GM06990 (cell line): ENCODE measurements at regions not wholly inside any gene's neighbourhood (a gene's known extent, or its start where the extent isn't known, plus 50 kb on each side); places are given as distances from the start of the nearest gene placed in this dataset.

Experiments used
- DNase-seq: peaks from one replicate; pipeline ENCODE4 v3.0.0-alpha.2; 2011; ENCODE audit not compliant: insufficient read length; ENCODE audit errors: extremely low read depth
- H3K27me3 ChIP-seq: replicated peaks from 2 replicates; pipeline ENCODE4 v1.6.0; 2011; ENCODE audit warnings: low read length; ENCODE audit not compliant: control insufficient read depth, insufficient read depth
- H3K36me3 ChIP-seq: 2 replicates; pipeline ENCODE4 v1.5.1; 2011; ENCODE audit warnings: low read length; ENCODE audit not compliant: control insufficient read depth, insufficient read depth
- H3K4me3 ChIP-seq: replicated peaks from 2 replicates; pipeline ENCODE4 v1.5.1; 2011; ENCODE audit warnings: low read depth, mild to moderate bottlenecking, control low read depth, low read length
- TF ChIP-seq, protein P1 (sequence below): IDR thresholded peaks from 2 replicates; pipeline ENCODE4 v1.5.1; 2011; ENCODE audit warnings: low read length, control low read depth, mild to moderate bottlenecking, inconsistent platforms; ENCODE audit not compliant: insufficient read depth, poor library complexity, severe bottlenecking

DNA sequence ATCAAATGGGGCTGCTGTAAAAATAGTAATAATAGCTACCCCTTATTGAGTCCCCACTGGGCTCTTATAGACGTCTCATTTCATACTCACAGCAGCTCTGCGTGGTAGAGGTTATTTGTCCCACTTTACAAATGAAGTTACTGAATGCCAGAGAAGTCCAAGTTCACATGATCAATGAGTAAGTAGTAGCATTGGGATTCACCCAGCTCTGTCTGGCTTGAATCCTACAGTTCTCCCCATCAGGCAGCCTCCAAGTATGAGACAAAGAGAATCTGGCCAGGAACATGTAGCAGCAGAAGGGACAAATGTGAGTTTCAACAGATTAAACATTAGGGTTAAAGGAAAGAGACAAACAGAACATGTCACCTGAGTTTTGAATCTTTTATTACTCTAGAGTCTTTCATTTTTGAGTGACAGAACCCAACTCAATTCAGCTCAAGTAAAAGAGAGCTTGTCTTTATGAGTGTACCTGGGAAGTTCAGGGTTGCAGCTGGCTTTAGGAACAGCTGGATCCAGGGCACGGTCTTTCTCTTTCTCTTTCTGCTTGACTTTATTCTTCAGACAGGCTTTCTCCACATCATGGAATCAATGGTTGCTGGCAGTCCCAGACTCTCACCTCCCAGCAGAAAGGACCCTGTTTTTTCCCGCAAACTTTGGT, 64.1 kb upstream of the JDP2 start:
- Histone ChIP-seq H3K36me3 (no peaks in the 10 kb centered on the region), H3K4me3 (no peak overlapping the region), H3K27me3 (no peaks in the 10 kb centered on the region)
- no peak for DNase-seq
- TF ChIP-seq, protein P1, sequence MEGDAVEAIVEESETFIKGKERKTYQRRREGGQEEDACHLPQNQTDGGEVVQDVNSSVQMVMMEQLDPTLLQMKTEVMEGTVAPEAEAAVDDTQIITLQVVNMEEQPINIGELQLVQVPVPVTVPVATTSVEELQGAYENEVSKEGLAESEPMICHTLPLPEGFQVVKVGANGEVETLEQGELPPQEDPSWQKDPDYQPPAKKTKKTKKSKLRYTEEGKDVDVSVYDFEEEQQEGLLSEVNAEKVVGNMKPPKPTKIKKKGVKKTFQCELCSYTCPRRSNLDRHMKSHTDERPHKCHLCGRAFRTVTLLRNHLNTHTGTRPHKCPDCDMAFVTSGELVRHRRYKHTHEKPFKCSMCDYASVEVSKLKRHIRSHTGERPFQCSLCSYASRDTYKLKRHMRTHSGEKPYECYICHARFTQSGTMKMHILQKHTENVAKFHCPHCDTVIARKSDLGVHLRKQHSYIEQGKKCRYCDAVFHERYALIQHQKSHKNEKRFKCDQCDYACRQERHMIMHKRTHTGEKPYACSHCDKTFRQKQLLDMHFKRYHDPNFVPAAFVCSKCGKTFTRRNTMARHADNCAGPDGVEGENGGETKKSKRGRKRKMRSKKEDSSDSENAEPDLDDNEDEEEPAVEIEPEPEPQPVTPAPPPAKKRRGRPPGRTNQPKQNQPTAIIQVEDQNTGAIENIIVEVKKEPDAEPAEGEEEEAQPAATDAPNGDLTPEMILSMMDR = no peak

DNA sequence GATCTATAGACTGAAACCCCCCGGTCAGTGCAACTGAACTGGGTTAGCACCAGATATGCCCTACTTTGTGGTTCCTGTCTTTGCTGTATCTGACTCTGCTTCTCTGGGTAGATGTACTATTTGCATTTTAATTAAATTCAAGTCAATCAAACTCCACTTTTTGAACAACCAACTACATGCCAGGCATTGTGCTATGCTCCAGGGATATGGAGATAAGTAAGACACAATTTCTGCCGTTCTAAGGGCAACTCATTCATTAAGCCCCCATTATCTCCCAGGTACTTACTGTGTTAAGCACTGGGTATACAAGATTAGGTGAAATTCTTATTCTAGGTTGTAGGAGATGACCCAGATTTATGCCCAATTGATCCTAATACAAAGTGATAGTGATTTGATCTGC, 62.7 kb upstream of the JDP2 start:
- TF ChIP-seq, protein P1 = no peak
- no peaks in the 10 kb centered on the region for H3K36me3 ChIP-seq
- H3K27me3 ChIP-seq = no peaks in the 10 kb centered on the region
- DNase-seq = no peak
- no peak overlapping the region for H3K4me3 ChIP-seq

DNA sequence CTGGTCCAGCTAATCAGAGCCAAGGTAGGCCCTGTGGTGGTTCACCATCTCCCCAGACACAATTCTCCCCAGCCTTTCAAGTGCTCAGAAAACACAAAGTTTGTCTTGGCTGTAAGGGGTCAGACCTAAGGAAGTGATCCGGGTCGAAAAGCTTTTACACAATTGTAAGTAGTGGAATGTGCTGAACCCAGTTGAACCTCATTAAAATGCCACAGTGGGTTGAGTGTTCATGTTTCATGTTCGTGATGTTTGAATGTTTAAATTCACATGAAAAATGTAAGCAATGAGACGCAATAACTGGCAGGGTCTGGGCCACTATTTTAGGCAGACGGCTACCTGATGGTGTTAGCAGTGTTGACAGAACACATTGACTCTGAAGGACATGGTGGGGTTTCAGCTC, 60.9 kb upstream of the JDP2 start:
- no peaks in the 10 kb centered on the region for H3K36me3 ChIP-seq
- TF ChIP-seq, protein P1 = no peak
- no peak overlapping the region for H3K4me3 ChIP-seq
- no peak for DNase-seq
- H3K27me3 ChIP-seq = no peaks in the 10 kb centered on the region

DNA sequence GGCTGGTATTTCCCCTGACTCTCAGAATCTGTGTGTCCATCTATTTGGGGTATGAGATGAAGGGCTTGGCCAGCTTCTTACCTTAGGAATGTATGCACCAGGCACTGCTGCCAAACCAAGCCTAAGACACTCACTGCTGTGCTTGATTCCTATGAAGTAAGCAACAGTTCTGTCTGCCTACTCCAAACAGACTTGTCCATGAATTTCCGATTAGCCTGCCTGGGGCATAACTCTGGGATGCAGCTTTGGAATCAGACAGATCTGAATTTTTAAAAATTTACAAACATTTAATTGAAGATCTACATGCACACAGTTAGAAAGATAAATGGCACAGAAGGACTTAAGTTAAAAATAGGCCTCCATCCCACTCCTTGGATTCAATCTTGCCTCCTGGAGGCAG, 59.5 kb upstream of the JDP2 start:
- no peak overlapping the region for H3K4me3 ChIP-seq
- H3K36me3 ChIP-seq = no peaks in the 10 kb centered on the region
- no peak for DNase-seq
- TF ChIP-seq, protein P1 = no peak
- H3K27me3 ChIP-seq = no peaks in the 10 kb centered on the region

DNA sequence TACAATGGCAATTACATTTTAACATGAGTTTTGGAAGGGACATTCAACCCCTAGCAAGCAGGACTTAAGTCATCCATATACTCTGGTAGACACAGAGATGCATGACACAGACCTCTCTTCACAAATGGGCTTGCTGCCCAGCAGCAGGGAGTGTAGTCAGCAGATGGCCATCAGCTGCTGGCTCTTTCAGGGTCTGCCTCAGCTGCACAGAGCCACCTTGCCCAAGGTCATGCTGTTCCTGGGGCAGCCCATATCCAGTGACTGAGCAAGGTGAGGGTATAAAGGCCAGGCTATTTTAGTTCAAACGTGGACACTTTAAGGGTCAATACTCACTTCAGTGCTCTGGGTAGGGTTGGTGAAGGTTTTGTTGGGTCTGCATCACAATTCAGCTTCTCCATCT, 58.3 kb upstream of the JDP2 start:
- Histone ChIP-seq H3K4me3 (no peak overlapping the region), H3K27me3 (no peaks in the 10 kb centered on the region), H3K36me3 (no peaks in the 10 kb centered on the region)
- DNase-seq = no peak
- TF ChIP-seq, protein P1 = no peak
